Femur (tissue), 1 donor: ENCODE measurements at regions not wholly inside any gene's neighbourhood (a gene's known extent, or its start where the extent isn't known, plus 50 kb on each side); places are given as distances from the start of the nearest gene placed in this dataset.
"Not testable (repeated sequence)": the region's sequence is repeated elsewhere in the genome, so short reads cannot be mapped to it uniquely, and the experiment has no call there.

Experiments
- DNase-seq: peaks from one replicate; pipeline ENCODE4 v3.0.0-alpha.2; 2017

DNA sequence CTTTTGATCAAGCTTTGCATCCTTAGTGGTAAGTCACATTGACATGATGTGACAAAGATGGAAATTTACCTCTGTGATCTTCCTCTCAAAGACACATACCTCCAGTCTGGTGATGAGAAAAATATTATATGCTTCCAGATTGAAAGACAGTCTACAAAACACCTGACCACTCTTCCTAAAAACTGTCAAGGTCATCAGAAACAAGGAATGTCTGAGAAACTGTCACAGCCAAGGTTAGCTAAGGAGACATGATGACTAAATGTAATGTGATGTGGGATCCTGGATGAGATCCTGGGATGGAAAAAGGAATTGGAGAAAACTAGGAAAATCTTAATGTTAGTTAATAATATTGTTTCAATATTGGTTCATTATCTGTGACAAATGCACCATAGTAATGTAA is 226.6 kb upstream of the ST6GAL2 start:
- DNase-seq = no peak

DNA sequence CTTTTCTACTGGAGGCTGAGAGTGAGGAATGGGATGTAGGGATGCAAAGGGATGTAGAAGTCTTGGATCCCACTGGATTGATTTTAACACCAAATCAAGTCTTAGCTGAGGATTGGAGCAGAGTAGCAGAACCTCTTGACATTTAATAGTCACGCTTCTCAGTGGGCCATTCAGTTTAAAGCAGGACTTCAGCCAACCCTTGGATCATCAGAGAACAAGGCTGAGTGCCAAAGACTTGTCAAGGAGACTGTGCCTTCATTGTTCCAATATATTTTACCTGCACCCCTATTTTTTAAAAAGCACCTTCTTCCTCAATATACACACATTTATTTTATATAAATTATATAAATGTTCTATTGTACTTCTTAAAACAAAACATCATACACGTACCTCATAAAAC is 242.4 kb upstream of the ST6GAL2 start:
- DNase-seq = no peak

- no peak for DNase-seq
Observed at GRCh38 chr2:107132070-107132469, 246.1 kb upstream of the ST6GAL2 start.

- no peak for DNase-seq
Observed at GRCh38 chr2:107132746-107133145, 246.8 kb upstream of the ST6GAL2 start.

GRCh38 chr2:107133412-107133811 is 247.4 kb upstream of the ST6GAL2 start:
- no peak for DNase-seq

DNA sequence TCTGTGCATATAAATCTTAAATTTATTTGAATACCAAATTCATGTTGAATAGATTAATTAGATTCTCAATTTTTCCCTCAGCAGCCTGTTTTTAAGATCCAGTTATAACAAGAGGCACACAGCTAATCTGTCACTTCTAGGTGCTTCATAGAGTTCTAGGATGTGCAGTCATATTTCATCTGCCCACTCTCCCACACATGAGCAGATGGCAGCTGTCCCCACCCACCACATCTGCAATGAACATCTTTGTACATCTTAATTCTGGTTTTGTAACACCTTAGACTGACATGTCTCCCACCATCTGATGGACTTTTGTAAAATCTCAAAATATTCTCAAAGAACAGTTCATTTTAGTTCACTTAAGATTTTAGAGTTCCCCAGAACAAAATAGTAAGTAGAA is 250.8 kb upstream of the ST6GAL2 start:
- DNase-seq = no peak

DNA sequence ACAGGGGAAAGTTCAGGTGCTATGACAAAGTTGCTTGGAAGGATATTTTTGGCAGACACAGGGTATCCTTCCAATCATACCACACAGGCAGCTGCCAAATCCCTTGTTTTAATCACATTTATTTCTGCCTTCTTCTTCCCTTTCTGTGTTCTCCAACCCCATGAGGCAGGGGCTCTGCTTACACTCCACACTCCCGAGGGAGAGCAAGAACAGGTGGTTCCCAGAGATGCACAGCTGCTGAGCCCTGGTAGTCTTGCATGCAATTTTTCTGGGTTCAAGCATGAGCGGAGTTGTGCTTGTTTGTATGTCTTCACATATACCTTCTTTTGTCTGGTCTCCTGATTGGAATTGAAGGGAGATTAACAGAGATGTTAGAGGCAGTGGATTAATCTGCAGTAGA is 251.7 kb upstream of the ST6GAL2 start:
- DNase-seq = peak; percentile 17

DNA sequence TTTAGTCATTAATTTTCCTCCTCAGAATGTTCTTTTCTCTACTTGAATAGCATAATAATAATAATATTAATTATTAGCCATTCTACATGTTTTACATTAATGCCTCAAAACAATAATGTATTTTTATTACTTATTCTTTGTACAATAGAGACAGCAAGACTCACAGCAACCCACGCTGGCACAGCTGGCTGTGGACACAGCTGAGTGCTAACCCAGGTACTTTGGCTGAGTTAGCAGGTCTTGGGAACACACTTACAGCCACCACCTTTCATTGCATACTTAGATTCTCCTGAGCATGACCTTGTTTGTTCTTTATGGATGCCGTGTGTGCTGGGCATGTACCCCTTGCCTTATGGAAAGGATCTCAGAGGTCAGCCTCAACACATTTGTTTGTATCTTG is 260.2 kb upstream of the ST6GAL2 start:
- DNase-seq = no peak

DNA sequence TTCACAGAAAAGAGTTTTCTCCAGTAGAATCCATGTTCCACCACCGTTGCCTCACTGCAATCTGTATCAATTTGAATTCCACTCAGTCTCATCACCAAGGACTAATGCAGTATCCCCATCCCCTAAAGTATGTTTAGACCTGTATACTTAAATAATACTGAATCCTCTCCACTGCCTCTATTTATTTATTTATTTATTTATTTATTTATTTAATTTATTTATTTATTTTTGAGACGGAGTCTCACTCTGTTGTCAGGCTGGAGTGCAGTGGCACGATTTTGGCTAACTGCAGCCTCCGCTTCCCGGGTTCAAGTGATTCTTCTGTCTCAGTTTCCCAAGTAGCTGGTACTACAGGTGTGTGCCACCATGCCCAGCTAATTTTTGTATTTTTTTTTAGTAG is 260.7 kb upstream of the ST6GAL2 start:
- not testable (repeated sequence) for DNase-seq

DNA sequence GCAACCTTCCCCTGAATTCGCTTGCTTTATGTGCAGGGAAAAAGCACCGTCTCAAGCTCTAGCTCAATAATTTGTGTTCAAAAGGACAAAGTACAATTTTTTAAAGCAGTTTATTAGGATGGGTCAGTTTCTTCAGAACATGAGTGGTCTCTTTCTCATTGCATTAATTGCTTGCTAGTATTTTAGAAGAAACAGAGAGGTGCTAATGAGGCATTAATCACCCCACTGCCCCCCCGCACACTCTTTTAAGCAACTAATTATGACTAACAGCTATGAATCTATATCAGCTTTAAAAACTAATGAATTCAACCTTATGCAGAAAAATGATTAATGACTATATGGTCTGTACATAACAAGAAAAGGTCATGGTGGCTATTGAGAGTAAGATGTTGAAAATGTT is 262.1 kb upstream of the ST6GAL2 start:
- DNase-seq = no peak

- DNase-seq = no peak
Observed at GRCh38 chr2:107148496-107148895, 262.5 kb upstream of the ST6GAL2 start.

DNA sequence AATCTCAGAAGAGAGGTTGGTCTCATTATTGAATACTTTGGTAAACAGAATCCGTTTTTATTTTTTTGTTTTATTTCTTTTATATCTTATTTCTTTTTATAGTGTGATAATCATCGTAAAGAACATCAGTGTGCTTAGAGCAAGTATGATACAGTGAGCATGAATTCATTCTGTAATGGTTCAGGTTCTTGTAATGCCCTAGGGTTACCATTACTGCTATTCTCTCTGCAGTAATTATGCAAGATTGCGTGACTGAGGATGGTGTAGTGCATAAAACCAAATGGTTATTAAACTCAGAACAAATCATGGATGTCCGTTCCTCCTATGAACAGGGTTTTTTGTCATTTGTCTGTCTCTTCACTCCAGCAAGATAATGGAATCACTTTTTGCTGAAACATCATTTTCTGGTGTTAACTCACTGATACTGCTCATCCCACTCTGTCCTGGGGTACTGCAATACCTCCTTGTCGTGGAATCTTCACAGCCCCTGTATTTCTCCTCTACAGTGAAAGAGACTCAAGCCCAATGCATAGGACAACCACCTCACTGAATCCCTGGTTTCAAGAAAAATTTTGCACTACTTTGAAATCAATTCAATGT is 274.8 kb upstream of the ST6GAL2 start:
- DNase-seq = no peak

- DNase-seq = no peak
Observed at GRCh38 chr2:107168141-107168540, 282.2 kb upstream of the ST6GAL2 start.

GRCh38 chr2:107174171-107174570 is 288.2 kb upstream of the ST6GAL2 start:
- DNase-seq = no peak

DNA sequence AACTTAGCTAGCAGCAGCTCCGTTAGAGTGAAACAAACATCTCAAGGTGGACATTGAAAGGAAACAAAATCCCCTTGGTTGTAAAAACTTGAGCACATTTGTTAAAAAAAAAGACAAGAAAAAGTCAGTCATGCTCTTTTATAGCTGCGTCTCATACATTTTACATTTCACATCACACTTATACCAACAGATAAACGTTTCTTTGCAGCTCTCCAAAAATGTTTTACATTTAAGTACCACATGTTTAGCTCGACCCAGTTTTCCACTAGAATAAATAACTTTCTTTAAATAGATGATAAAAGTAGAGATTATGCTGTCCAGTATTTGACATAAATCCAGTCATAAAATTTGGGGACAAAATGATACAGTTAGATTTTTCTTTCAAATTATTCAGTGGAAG is 297.0 kb upstream of the ST6GAL2 start:
- DNase-seq = no peak

DNA sequence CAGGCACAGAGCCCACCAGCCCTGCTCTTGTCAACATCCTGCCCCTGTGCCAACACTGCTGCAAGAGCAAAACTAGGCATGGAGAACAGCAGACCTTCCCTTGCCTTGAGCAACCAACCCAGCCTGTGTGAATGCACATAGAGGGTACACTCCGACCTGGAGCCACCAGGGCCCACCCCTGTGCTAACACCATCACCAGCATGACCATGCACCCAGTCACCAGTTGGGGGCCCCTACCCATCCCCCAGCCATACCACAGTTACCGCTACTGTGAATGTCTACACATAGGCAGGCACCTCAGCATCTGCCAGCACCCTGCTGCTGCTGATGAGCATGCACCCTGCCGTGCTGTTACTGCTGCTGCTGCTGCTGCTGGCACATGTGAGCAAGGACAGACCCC is 301.9 kb upstream of the ST6GAL2 start:
- no peak for DNase-seq

DNA sequence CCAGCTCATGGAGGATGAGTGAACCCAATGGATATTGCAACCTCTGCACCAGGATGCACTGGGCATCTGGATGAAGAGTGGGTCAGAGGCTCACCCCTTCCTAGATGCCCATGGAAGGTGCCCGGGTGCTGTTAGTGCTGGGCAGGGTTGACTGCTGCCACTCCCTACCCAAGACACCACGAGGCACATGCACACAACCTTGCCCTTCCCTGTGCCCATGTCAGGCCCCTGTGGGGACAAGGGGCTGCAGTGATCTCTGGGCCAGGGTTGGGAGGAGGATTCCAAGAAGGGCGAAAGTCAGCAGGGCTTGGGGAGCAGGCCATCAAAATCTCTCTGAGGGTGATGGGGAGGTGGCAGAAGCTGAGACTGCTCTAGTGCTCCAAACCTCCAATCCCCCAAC is 309.7 kb upstream of the ST6GAL2 start:
- no peak for DNase-seq

DNA sequence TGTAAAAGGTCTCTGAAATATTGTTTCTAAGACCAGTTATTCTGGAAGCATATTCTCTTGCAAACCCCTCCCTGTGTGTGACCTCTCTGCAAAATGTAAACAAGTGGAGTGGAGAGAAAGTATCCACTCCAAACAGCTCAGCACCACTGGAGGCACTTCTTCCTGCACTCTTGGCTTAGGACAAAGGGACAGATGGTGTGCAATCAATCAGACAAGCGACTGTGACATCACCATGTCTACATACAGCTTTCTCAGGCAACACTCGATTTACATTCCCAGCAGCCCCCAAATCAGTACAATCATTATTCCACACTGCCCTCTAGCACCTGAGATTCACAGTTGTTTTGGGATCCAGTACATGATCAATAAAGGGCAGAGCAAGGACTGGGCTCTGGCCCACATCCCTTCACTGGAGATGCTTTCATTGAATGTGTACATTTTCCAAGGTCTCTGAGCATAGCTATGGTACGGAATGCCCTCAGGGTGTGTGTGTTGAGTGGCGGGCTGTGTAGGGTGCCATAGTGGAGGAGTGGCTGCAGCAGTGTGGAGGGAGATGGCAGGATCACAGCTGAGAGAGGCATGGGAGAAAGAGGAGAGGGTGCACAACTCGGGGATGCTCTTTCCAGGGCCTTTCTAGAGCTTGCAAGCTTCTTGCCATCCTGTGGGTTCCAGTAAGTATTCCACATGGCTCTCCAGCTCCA is 311.8 kb upstream of the ST6GAL2 start:
- DNase-seq = no peak

DNA sequence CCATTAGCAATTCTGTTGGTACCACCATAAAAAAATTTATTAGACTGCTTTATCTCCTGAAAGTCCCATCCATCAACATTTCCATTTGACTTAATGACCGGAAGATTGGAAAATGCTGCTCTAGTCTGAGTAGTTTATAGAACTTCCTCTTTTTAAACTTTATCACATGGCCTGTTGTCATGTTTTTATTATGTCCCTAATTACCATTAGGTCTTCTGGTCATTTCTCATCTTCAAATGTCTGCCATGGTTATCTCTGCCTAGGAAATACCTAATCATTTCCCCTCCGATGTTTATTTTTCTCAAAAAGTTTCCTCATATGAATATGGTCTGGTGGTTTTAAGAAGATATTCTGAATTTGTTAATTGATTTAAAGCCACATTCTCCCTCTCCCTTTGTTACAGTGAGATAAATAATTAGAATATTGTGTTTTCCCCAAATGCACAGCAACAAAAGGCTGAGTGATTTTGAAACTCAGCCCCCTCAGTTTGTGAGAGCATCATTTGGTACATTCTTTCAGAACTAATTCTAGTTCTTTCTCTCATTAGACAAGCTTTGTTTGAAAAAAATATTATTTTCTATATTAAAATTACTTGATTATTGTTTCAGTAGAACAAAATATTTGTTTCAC is 317.1 kb upstream of the ST6GAL2 start:
- DNase-seq = no peak

DNA sequence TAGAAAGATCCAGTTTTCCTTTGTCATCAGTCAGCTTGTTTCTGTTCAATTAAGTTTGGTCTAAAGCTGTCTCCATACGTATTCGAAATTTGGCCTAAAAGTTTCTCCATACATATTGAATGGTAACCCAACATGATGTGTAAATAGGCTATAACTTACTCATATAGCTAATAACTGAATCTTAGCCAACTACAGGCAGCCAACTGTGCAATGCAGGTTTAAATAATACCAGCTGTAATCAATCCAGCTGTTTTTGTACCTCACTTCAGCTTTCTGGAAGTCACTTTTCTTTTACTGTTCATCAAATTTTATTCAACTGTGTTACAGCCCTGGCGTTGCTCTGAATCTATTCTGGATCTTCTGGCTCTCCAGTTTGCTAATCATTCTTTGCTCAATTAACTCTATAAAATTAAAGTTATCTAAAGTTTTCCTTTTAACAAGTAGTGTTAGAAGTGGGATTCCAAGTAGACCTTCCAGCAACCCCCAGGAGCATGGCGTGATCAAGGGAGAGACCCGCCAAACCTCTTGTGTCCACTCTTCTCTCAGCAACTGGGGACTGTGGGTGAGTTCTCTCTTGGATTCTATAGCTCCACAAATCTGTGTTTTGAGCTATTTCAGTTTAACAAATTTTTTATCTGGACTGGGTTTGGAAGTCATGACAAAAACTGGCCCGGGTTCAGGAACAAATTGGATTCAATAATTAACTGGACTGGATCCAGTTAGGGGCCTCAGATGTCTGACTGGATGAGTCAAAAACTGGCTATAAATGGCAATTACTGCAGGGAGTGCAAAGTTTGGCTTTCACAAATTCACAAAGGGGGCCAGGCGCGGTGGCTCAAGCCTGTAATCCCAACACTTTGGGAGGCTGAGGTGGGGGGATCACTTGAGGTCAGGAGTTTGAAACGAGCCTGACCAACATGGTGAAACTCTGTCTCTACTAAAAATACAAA is 329.7 kb upstream of the ST6GAL2 start:
- peak; percentile 56 for DNase-seq

DNA sequence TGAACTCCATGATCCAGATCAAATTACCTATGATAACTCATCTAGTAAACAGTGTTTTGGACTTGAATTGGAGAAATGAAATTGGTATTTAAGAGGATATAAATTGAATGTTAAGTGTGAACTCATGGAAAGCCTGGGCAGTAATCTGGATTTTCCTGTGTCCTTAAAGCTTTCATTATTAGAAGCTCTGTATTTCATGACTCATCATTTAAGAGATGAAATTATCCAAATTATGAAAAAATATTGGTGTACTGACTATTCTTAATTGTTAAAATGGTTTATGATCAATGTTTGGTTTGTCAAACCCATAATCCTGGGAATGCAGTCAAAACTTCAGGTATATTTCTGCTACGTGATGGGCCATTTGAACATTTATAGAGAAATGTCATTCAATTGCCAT is 332.2 kb upstream of the ST6GAL2 start:
- no peak for DNase-seq

DNA sequence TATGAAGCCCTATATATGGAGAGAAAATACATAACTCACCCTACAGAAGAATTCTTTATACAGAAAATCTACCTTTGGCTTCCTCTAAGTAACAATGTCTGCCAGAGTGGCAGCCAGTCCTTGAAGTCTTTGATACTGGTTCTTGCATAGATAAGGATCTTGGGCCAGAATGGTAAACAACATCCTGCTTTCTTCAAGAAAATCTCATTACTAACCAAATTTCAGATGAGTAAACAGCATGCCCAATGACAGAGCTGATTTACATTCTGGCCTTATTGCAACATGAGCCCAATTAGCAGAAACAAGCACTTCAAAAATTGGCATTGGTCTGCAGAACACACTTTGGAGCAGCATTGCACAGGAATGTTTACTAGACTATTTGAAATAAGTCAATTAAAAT is 336.5 kb upstream of the ST6GAL2 start:
- DNase-seq = no peak

DNA sequence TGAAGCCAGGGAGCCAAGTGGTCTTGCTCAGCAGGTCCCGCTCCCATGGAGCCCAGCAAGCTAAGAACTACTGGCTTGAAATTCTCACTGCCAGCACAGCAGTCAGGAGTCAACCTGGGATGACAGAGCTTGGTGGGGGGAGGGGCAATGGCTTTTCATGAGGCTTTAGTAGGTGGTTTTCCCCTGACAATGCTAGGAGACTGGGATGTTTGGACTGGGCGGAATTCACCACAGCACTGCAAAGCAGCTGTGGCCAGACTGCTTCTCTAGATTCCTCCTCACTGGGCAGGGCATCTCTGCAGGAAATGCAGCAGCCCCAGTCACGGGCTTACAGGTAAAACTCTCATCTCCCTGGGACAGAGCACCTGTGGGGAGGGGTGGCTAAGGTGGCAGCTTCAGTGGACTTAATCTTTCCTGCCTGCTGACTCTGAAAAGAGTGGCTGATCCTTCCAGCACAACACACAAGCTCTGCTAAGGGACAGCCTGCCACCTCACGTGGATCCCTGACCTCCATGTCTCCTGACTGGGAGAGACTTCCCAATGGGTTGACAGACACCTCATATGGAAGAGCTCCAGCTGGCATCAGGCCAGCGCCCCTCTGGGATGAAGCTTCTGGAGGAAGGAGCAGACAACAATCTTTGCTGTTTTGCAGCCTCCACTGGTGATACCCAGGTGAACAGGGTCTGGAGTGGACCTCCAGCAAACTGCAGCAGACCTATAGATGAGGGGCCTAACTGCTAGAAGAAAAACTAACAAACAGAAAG is 349.7 kb upstream of the ST6GAL2 start:
- no peak for DNase-seq
